SKM-1 treated with dmso at 0.1 percent for 144 hours (cell line): ENCODE measurements at regions not wholly inside any gene's neighbourhood (a gene's known extent, or its start where the extent isn't known, plus 50 kb on each side); places are given as distances from the start of the nearest gene placed in this dataset.
"Not testable (repeated sequence)": the region's sequence is repeated elsewhere in the genome, so short reads cannot be mapped to it uniquely, and the experiment has no call there.

ENCODE experiments used
- DNase-seq: peaks from one replicate; lab custom pipeline; 2025; ENCODE audit not compliant: unreplicated experiment; lab: John Stamatoyannopoulos, UW

DNA sequence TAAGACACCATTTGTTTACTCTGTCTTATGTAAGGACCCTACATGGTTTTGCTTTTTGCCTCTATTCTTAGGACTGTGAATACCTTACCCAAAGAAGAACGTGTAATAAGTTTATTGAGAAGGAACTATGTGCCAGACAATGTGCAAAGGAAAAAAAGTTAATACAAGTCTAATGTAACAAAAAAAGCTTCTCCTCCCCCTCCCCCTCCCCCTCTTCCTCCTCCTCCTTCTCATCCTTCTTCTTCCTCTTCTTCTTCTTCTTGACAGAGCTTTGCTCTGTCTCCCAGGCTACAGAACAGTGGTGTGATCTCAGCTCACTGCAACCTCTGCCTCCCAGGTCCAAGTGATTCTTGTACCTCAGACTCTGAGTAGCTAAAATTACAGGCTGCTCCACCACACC is 50.9 kb upstream of the MITF start:
- peak; percentile 18 for DNase-seq

DNA sequence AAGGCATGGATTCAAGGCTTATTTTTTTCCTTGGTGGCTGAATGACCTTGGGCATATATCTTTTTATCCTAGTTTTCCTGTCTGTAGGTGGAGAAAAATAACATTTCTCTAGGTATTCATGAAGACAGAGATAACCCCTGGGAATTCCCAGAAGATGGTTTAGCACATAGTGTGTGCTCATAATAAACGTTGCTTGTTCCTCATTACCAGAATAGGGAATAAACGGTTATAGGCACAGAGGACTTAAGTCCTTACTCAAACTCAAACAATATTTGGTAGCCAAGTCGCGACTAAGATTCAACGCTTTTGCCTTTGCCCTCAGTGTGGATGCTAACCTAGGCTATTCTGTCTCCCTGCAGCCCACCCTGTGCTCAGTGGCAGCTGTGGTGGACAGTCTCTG is 51.6 kb upstream of the MITF start:
- no peak for DNase-seq

DNA sequence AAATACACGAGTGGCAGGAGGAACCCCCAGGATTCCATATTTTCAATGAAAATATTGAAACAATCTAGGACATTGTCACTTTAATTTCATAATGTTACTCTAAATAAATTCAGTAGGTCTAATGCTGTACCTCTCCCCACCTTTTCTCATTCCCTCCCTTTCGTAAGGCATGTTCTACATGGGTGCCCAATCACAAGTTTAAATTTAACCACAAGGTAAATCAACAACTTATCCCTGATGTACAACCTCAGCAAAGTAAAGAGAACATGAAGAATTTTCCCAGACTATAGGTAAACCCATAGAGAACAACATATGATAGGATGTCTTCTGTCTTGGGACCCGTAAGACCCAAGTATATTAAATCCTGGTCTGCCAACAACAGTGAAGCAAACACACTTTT is 53.2 kb upstream of the MITF start:
- no peak for DNase-seq

DNA sequence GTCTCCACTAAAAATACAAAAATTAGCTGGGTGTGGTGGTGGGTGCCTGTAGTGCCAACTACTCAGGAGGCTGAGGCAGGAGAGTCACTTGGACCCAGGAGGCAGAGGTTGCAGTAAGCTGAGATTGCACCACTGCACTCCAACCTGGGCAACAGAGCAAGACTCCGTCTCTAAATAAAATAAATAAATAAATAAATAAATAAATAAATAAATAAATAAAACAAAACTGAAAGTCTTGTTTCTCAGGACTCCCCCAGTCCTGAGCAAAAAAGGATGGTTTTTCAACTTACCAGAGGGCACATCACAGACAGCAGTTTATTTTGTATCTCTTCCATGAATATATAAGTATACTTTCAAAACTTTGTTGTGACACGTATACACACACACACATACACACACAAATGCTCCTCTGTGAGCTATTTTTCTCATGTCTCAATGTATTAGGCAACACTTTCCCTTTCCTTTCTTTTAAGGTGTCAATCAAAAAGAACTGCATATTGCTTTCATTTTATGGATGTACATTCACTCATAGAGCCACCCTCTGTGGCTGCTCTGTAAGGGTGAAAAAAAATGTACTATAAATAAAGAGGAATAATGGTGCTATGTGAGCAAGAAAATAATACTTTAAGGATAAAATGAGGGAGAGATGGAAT is 54.8 kb upstream of the MITF start:
- DNase-seq: no peak

DNA sequence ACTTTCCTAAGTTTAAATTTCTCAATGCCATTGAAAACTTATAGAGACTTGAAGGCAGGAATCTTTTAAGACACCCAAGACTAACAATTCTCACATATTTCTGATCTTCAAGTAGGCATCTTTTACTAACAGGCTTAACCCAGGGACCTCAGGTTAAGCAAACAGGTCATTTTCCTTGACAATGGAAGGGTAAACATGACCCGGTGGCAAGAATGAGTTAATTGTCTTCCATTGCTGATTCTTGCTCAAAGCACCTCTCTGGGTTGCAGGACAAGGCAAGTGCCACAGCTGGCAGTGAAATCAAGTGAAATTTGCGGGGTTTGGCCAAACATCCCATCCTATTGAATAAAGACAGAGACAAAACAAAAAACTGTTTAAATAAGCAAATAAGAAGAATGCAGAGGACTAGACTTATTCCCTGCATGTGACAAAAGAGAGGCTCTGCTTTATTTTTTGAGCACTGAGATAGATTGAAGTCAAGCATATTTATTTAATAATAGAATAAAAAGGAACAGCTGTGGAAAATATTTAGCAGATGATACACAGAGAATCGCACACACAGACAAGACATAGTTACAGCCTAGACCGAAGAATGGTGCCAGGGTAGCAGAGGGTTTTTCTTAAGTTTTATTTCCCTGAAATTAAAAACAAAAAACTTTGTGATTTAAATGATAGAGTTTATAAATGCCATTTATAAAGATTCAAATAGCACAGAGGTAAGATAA is 56.0 kb upstream of the MITF start:
- DNase-seq: no peak

DNA sequence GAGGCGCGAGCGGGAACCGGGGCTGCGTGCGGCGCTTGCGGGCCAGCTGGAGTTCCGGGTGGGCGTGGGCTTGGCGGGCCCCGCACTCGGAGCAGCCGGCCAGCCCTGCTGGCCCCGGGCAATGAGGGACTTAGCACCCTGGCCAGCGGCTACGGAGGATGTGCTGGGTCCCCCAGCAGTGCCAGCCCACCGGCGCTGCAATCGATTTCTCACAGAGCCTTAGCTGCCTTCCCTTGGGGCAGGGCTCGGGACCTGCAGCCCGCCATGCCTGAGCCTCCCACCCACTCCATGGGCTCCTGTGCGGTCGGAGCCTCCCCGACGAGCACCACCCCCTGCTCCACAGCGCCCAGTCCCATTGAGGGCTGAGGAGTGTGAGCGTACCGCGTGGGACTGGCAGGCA is 61.8 kb upstream of the MITF start:
- DNase-seq: not testable (repeated sequence)

DNA sequence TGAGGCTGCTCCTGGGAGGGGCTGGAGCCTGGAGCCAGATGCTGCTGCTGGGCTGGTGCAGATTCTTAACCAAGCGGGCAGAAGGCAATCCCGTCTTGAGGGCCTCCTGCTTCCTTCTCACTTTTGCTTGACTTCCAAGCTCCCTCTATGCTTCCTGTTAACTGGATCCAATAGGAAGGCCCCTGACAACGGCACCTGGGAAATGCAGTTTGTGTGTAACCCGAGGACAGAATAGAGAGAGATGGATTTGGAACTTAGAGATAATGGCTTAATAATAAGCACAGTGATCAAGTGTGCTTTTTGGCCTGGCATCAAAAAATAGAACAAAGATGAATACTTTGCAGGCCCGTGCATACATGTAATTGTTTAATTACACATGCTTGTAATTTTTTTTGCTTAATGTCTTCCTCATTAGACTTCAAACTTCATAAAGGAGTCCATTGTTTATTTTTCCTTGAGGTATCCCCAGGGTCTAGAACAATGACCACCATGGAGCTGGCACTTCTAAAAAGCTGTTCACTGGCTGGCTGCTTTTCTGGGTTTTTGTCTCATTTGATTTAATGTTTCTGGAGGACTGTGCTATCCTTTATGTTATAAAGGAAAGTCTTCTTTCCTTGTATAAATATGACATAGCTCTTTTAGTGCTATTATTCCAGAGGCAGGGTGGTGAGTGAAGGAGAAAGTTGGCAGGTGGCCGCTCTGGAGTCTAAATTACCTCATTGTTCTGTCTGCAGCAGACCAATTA is 63.3 kb upstream of the MITF start:
- DNase-seq: no peak

DNA sequence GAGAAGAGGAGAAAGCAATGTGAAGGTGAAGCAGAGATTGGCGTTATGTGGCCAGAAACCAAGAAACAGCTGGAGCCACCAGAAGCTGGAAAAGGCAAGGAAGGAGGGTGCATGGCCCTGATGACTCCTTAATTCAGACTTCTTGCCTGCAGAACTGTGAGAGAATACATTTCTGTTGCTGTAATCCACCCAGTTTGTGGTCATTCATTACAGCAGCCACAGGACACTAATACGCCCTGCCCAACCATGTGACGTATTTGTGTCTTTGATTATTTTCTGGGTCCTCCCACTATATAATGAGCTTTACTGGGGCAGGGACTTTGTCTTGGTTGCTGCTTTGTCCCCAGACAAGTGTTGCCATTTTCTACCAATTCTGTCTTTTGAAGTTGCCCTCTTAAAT is 64.5 kb upstream of the MITF start:
- DNase-seq: no peak

DNA sequence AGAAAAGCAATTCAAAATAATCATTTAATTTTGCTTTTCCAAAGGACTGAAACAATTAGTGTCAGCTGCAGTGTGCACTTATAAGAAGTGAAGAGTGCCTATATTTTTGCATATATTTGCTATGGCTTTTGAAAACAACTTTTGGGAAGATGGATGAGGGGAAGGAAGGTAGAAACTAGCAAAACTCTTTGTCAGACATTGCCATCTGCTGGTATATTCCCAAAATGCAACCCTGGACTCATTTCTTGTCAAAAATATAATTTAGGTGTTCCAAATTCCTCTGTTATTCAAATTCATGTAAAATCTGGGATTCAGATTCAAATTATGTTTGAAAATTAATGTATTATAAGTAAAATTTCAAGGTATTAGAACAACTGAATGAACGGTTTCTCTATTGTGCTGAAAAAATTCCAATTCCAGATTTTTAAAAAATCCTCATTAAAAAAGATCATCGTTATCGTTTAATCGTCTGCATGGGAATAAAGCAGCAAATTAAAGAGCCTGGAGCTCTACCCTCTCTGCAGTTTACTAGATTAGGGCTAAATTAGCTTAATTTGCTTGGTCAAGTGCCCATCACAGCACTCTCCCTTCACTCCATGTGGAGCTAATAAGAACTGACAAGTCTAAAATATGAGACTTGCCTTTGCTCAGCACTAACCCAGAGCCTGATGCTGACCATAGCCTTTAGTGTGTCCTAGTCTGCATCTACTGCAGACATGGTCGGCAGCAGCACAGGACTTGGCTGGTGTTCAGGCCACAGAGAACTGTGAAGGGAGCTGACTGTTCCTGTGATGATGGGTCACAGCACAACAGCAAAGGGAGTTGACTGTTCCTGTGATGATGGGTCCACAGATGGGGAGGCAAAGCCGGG is 67.9 kb upstream of the MITF start:
- peak; percentile 53 for DNase-seq

DNA sequence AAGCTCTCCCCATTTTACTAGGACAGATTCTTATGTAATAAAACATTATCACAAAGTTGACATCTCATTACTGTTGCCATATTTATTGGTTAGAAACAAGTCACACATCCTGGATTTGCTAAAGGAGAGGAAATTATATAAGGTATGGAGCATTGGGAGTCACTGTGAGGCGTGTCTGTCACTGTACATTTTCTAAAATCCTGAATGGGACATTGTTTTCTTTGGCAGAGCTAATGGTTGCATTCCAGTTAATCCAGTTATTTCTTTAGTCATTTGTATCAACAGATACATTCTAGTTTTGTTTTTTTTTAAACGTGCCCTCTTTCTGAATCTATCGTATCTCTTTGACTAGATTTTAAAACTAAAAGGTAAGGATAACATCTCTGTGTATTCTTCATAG is 70.2 kb upstream of the MITF start:
- no peak for DNase-seq

DNA sequence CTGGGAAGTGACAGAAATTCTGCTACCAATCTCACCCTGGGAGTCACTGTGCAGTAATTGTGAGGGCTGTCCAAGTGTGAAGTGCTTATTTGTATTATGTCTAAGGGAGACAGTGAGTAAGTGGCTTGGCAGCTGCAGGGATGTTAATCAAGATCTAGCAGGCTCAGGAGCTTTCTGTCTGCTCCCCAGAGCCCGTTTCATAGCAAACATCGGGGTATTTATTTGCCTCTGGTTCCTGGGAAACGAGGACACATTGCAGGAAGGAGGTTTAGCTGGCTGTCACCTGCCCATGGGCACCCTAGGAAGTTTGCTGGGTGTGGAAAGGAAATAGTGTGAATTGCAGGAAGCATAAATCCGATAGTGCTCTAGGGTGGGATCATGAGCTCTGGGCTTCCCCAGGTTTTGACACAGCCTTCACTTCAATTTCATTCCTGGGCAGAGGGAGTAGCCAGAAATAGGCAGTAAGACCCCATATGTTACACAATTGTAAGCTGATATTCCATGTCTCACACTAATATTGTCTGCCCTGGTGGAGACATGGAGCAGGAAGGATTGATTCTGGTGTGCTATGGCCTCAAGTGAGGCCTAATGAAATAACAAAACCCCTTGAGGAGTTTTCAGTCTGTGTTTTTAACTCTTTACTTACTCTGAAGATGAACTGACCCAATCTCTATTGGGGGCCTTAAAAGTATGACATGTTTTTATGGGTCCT is 74.1 kb upstream of the MITF start:
- DNase-seq: no peak

DNA sequence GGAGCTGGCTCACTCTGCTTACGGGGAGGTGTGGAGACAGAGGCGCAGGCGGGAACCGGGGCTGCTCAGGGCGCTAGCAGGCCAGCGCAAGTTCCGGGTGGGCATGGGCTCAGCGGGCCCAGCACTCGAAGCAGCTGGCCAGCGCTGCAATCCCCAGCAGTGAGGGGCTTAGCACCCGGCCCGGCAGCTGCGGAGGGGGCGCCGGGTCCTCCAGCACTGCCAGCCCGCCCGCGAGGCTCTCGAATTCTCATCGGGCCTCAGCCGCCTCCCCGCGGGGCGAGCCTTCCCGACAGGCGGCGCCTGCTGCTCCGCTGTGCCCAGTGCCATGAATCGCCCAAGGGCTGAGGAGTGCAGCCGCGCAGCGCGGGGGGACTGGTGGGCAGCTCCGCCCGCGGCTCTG is 78.6 kb upstream of the MITF start:
- DNase-seq: no peak

DNA sequence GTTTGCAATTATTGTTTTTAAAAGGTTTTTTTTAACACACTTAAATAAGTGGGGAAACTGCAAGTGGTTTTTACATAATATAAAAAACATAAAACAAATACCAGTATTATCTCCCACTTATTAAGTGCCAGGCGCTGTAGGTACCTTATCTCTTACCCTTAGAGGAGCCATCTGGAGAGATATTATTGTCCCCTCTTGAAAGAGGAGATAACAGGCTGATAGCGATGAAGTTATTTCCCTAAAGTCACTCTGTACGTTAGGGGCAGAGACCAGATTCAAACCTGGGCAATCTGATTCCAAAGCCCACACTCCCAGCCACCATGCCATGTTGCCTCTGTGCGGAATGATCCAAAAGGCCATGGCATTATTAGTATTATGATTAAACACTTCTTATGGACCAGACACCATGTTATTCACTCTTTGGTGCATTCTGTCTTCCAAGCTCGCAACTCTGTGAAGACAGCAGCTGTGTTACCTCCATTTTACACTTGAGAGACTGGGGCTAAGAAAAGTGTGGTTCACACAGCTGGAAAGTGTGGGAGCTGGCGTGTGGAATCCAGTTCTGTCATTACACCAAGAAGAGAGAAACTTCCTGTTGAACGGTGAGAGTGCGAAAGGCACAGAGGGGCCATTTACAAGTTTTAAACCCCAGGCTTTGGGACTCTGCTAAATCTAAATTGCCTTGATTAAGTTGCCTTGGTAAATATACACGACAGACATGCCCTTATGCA is 79.9 kb upstream of the MITF start:
- no peak for DNase-seq

DNA sequence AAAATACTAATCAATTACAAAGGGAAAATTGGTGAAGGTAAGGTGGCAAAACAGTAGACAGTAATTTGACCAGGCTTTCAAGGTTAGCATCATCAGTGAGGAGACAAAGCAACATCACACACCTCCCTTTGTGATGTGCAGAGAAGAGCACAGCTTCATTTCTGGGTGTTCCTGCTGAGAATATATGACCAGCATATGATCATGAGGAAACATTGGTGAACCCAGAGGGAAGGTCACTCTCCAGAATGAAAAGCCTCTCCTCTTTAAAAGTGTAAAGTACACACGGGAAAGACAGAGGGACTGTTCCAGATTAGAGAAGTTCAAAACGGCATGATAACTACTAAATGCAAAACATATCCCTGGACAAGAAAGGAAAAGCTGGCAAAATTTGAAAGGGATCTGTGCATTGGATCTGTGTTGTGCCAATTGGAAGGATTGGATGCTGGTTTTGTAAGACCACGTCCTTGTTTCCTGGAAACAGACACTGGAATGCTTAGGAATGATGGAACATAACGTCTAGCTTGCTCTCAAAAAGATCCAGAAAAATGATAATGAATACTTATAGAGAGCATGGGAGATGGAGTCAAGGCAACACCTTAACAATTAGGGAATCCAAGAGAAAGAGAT is 80.6 kb upstream of the MITF start:
- DNase-seq: no peak

DNA sequence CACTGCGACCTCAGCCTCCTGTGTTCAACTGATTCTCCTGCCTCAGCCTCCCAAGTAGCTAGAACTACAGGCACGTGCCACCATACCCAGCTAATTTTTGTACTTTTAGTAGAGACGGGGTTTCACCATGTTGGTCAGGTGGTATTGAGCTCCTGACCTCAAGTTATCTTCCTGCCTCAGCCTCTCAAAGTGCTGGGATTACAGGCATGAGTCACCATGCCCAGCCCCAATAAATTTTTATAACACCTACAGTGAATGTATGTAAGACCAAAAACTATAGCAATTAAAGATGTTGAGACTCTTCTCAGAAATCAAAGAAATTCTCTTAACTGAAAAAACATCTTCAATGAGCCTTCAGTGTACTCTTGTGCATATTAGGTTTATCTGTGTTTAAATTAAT is 82.2 kb upstream of the MITF start:
- not testable (repeated sequence) for DNase-seq

DNA sequence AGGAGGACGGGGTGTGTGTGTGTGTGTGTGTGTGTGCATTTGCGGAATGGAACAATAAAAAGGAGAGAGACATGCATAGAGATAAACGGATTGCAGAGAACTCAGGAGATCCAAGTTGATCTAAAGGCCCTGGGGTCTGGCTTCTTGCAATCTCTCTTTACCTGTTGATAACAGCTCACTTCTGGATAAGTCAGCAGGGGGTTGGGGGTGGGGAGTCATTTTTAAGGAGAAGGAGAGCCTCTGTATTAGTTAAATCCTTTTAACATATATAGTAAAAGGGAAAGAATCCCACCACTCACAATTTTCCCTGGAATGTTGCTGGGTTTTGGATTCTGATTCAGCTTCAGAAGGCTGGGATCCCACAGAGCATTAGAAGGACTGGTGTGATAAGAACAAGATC is 87.5 kb upstream of the MITF start:
- DNase-seq: no peak

DNA sequence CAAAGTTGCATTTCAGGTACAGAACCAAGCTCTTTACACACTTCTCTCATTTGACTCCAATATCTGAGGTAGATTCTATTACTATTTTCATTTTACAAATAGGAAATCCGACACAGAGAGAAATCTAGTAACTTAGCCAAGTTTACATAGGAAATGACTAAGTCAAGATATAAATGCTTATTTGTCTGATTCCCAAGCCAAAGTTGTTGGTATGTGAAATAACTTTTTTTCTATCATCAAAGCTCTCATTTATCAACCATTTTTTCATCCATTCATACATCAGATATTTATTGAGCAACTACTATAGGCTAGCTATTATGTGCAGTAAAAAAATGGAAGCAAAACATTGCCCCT is 89.2 kb upstream of the MITF start:
- no peak for DNase-seq

DNA sequence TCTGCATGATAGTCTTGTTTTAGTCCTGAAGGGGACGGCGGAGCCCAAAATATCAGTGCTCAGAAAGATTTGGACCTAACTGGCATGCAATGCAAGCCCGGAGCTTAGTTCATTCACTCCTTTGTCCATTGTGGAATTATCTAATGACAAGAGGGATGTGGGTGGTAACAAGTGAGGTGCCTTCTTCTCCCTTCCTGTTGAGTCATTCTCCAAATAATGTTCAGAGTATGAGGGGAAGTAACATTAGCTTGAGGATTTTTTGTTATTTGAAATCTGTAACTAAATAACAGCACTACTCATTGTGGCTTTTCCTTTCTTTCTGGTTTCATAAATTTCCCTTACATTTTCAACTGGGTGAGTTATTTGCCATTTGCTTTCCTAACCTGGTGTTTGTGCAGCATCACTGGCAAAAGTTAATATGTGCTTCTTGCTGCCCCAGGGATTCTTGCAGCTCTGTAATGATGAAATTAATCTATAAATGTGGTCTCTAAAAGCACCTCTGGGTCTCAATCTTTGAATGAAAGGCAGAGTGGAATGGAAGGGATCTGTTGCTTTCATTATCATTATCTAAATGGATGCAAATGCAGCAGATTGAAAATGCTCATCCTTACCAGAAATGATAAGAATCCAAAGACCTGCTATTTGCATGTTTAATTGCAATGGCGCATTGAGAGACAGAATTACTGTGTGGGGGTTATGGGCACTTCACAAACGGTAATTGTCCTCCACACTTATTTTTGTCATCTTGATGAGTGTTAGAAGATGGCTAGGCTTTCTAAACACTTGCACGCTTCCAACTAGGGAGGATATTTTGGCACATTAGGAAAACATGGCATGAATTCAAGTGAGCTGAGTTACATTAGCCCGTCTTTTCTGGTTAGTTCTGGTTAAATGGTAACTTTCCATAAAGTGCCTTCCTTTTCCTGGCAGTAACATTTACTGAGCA is 89.9 kb upstream of the MITF start:
- peak; percentile 27 for DNase-seq

DNA sequence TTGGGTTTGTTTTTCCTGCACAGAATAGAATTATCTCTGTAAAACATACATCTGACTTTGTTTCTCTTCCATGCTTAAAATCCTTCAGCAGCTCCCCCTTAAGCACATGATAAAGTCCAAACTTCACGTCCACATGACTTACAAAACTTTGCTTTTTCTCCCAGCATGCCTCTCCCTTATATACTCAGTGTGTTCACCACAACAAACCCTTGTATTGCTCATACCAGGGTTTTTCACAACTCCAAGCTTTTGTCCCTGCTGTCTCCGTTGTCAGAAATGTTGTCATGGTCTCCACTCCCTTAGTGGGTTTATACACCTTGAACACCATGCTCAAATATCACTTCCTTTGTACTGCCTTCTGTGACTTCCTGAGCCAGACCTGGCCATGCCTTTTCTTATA is 91.1 kb upstream of the MITF start:
- DNase-seq: peak; percentile 44
